GM19023 (cell line): ENCODE measurements at regions not wholly inside any gene's neighbourhood (a gene's known extent, or its start where the extent isn't known, plus 50 kb on each side); places are given as distances from the start of the nearest gene placed in this dataset.
"Not testable (repeated sequence)": the region's sequence is repeated elsewhere in the genome, so short reads cannot be mapped to it uniquely, and the experiment has no call there.

Experiments used
- ATAC-seq: cut with Tn5 transposase; IDR thresholded peaks from one replicate; pipeline ENCODE4 v1.9.1; 2021; ENCODE audit warnings: mild to moderate bottlenecking, moderate library complexity; ENCODE audit not compliant: unreplicated experiment

DNA sequence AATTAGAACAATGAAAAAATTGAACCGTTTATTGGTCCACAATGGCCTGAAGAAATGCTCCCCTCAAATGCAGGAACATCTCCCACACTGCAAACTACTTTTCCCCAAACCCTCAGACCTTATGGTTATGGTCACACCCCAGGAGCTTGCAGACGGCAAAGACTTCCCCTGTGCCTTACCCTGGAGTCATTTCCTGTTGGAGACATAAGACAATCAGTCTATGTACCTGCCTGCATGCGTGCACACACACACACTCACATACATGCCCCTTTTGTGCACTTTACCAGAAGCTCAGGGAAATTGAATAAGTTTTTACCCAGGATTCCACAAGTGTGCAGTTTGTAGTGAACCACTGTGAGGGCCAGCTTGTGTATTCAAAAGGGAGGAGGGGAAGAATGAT lies 281.9 kb upstream of the CELF4 start:
- ATAC-seq: no peak

DNA sequence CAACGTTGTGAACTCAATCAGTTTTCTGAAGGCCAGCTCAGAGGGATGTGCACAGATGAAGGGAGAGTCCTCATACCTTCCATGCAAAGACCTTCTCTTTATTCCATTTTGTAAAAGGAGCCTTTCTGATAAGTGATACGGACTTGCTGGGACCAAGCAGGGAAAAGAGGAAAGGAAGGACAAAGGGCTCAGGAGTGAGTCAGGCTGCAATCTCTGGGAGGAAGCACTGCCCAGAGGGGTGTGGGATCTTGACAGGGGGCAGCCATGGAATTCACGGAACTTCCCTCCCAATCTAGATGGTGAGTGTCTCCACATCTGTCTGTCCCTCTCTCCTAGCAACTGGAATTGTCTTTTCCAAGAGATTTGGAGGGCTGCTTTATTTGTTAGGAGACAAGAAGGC lies 281.4 kb upstream of the CELF4 start:
- no peak for ATAC-seq

GRCh38 chr18:37845498-37845897 lies 279.9 kb upstream of the CELF4 start:
- no peak for ATAC-seq

DNA sequence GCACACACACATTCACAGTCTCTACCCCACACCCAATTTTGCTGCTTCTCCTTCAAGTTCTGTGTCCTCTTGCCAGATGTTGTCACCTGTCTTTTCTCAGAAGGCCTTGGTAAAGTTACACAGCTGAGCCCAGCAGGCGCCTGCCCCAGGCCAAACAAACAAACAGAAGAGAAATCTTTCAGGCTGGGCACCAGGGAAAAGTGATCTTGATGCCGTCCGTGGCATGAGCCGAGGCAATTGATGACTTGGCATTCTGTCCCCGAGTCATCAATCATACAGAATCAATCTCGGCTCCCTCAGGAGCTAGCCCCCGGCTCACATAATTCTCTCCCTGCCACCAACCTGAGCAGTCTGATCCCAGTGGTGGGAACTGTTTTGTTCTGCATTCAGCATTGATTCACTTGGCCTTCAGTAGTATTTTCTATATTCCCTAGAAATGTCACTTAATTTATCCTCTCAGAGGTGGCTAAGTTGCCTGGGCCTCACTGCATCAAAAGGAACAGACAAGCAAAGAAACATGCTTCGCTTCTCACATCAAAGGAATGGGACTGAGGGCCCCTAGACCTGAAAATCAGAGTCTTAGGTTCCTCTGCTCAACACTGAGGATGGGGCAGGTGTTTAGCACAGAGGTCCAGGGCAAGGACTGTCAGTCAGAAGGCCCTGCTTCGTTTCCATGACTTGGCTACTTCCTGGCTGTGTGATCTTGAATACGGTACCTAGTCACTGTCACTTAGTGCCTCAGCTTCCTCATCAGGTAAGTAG lies 278.8 kb upstream of the CELF4 start:
- no peak for ATAC-seq

DNA sequence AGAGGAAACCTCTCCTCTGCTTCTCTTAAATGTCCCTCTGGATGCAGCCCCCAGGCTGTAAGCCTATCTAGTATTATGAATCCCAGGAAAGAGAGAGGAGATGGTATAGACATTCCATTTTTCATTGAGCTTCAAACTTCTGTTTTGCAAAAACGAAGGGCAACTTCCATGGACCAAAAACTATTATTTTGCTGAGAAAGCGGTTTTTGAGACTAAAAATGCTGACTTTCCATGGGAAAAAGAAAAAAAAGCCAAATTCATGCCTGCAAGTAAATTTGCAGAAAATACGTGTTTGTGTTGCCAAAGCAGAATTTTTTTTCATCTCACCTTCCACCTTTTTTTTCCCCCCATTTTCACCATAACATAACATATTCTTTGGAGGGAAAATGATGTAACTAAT lies 272.5 kb upstream of the CELF4 start:
- ATAC-seq: no peak

DNA sequence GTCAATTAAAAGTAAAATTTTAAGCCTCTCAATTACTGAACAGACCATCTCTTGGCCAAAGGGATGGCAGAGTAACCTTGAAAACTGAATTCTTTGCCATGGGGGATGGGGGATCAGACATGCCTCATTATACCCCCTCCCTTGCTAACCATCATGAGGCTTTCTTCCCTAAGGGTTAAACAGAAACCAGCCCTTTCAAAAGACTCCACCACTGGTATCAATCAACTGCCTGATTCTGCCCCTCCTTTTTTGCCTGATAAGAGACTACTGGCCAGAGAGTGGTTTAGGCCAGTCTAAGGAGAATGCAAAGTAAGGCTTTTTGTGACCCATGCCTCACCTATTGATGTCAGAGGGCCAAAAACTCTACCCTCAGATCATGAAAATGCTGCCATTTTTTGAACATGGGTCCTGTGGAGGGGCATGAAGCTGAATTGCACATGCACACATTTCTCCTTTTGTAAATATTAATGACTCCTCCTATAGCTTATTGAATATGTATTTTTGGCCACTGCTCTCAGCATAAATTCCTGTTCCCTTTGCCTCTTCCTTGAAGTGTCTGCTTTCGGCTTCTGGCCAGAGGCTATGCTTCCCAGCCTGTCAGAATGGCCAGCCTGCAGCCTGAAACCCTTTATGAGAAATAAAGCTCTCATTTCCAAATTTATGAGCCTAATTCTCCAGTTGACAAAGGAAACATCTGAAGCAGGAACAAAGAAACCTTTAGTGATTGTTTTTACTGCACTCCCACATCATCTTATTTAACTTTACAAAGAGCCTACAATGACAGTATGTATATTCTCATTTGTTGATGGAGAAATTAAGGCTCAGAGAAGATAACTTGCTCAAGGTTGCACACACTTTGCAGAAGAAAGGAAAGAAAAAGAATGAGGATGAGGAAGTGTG lies 270.7 kb upstream of the CELF4 start:
- no peak for ATAC-seq

GRCh38 chr18:37832010-37832695 lies 266.6 kb upstream of the CELF4 start:
- ATAC-seq: not testable (repeated sequence)

GRCh38 chr18:37812961-37813360 lies 247.4 kb upstream of the CELF4 start:
- no peak for ATAC-seq

GRCh38 chr18:37805773-37806404 lies 240.3 kb upstream of the CELF4 start:
- ATAC-seq: no peak

- no peak for ATAC-seq
These were observed 231.3 kb upstream of the CELF4 start for GRCh38 chr18:37796823-37797349.

- no peak for ATAC-seq
These were observed 221.9 kb upstream of the CELF4 start for GRCh38 chr18:37787452-37787851.

DNA sequence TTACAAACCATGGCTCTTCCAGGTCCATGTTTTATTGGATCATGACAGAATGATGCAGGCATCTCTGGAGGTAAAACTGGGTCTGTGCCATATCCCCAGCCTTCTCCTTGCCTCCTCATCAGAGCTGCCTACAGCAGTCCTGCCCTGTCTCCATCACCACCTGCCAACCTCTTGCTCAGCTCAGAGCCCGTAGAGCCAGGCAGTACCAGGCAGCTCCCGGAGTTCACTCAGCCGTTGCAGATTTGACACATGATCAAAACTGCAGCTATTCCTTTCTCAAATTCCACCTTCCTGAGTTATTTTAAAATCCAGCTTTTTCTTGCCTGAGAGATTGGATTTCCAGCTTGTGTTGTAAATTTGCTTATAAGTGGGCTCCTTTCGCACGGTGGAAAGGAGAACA lies 218.2 kb upstream of the CELF4 start:
- ATAC-seq: no peak

GRCh38 chr18:37779220-37779619 lies 213.6 kb upstream of the CELF4 start:
- ATAC-seq: no peak

- peak; percentile 75 for ATAC-seq
These were observed 213.0 kb upstream of the CELF4 start for GRCh38 chr18:37778417-37779165.

GRCh38 chr18:37769826-37770225 lies 204.2 kb upstream of the CELF4 start:
- ATAC-seq: no peak

DNA sequence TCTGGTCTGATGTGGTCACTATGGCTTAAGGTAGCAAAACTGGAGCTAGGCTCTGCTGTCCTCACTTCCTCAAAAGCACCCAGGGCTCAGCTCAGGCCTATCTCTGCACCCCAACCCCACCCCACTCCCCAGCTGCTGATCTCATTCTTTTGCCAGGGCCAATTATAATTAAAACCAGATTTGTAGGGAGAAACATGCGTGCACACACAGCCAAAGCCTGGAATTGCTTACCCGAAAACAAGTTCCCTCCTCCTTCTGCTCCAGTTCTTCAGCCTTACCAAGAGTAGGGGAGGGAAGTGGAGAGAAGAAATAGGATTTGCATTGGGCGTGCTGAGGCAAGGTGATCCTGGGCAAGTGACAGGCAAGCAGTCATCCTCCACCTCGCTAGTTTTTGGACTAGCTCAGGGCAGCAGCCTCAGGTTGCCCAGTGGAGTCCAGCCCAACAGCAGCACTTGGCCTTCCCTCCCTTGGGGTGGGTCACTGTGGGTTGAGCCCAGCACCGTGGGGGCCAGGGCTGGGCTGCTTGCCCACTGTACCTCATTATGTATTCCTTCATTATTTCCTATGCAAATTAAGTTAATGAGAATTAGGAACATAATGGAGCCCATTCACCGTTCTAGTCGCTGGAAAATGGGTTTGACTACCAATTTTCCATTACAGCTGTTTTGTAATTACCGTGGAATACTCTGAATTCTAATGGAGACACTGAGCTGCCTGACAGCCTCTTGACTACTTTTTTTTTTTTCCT lies 199.1 kb upstream of the CELF4 start:
- no peak for ATAC-seq

GRCh38 chr18:37762076-37762621 lies 196.6 kb upstream of the CELF4 start:
- no peak for ATAC-seq

DNA sequence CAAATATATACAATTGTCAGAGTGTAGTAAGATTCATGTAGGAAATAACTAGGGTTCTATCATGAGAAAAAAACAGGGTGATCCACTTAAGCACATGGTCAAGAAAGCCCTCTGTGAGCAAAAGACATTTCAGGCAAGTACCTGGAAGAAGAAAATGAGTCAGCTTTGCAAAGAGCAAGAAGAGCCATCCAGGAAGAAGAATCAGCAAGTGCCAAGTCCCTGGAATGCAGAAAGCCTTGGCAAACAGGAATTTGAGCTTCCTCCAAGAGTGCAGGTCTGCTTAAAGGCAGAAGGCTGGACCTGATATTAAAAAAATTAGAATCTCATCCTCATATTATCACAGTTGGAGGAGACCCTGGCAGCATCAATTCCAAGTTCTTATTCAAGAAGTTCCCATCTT lies 188.5 kb upstream of the CELF4 start:
- no peak for ATAC-seq

DNA sequence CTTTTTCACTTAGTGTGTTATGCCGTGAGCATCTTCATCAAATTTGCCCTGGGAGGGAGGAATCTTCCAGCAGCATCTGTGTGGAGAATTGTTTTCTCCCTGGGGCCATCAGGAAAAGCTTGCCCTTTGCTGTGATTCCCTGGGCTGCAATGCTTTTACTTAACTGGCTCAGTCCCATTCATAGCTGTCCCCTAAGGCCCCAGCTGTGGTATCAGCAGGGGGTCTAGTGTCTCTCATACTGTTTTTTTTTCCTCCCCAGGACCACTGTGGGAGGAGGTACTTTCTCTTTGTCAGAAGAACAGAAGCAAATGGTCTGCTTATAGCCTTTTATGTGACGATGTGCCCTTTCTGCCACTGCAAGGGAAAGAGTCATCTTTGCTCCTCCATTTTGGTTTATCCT lies 176.8 kb upstream of the CELF4 start:
- ATAC-seq: no peak
